Esophagus muscularis mucosa (tissue), 4 donors: ENCODE measurements at regions not wholly inside any gene's neighbourhood (a gene's known extent, or its start where the extent isn't known, plus 50 kb on each side); places are given as distances from the start of the nearest gene placed in this dataset.

Source experiments
- DNase-seq: peaks from one replicate; pipeline ENCODE4 v3.0.0-alpha.2; 2017; ENCODE audit errors: extremely low spot score
- H3K27ac ChIP-seq, 4 donors: fragments of 200-600 bp; sonication (generic); replicated peaks in 1 of 4; 1 replicate in 3 of 4; 2 replicates in 1 of 4; pipeline ENCODE4 v1.5.1; 2016 to 2019; ENCODE audit warnings: mild to moderate bottlenecking in 1 of 4
- H3K27me3 ChIP-seq, 4 donors: fragments of 200-600 bp; sonication (generic); one replicate each; pipeline versions ENCODE4 v1.5.1 to v1.6.0; 2016 to 2019
- H3K36me3 ChIP-seq, 4 donors: fragments of 200-600 bp; sonication (generic); one replicate each; pipeline ENCODE4 v1.5.1; 2016 to 2019
- H3K4me1 ChIP-seq, 4 donors: fragments of 200-600 bp; sonication (generic); one replicate each; pipeline ENCODE4 v1.5.1; 2016 to 2019
- H3K4me3 ChIP-seq, 4 donors: fragments of 200-600 bp; sonication (generic); 1 replicate in 2 of 4; 2 replicates in 2 of 4; pipeline ENCODE4 v1.5.1; 2016 to 2019; ENCODE audit warnings: mild to moderate bottlenecking in 4 of 4, moderate library complexity in 1 of 4
- H3K9me3 ChIP-seq, 4 donors: fragments of 200-600 bp; sonication (generic); 1 replicate in 3 of 4; 2 replicates in 1 of 4; pipeline ENCODE4 v1.5.1; 2016 to 2019
- EP300 ChIP-seq: sonication (generic); formaldehyde crosslinking; IDR thresholded peaks from one replicate; pipeline ENCODE4 v1.6.1; 2017; ENCODE audit warnings: antibody characterized with exemption
- POLR2A ChIP-seq: fragments of 450-650 bp; IDR thresholded peaks from one replicate; pipeline ENCODE4 v1.6.1; 2017; ENCODE audit warnings: antibody characterized with exemption, moderate library complexity, mild to moderate bottlenecking, low read depth
- POLR2AphosphoS5 ChIP-seq, 2 donors: sonication (generic); formaldehyde crosslinking; IDR thresholded peaks; one replicate each; pipeline ENCODE4 v1.6.1; 2017; ENCODE audit warnings: antibody characterized with exemption in 2 of 2
- WGBS: methylation state at CpG from one replicate; pipeline ENCODE4 v1.1.5; 2018; 5-methylcytosine and 5-hydroxymethylcytosine counted together
- intact Hi-C: fragments of 100-400 bp; cut with DNase I; formaldehyde crosslinking; loops from one replicate; pipeline ENCODE4 v1.15.1; 2023
- TF ChIP-seq, protein P1 (sequence below), 3 experiments: fragments of 200-600 bp in 2 of 3; fragments of 450-650 bp in 1 of 3; sonication (generic) in 2 of 3; IDR thresholded peaks; one replicate each; pipeline ENCODE4 v1.5.1; 2017 to 2019; ENCODE audit warnings: antibody characterized with exemption in 3 of 3, mild to moderate bottlenecking in 2 of 3, moderate library complexity in 1 of 3

DNA sequence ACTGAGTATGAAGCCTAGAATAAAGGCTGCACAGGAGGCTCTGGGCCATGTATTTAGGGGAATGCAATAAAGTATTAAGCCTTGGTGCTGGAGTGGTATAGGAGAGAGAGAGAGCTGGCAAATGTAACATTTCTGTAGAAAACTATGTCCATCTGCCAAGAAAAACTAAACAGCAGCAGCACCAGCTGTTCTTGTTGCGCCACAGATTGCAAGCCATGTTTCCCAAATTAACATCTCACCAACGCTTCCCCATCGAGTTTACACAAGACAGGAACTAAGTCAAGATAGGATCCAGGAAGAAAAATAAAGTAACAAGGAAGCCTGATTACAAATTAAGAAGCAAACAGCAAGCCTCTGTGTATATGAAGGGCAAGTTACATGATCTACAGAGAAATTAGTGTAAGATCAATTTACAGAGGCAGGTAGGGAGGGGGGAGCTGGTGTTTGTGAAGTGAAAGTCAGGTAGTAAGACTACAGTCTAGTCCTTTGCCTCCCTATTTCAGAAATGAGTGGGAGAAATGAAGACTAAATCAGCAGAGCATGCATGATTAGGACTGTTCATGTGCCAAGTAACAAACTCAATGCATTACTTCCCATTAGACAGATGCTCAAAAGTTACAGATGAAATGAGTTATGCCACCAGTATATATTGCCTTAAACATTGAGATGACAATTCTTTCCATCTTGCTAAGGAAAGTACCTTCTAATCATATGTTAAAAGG, 900.5 kb downstream of the EPHA3 start:
- Histone ChIP-seq H3K36me3 (no peaks in the 10 kb centered on the region), H3K4me3 (no peak overlapping the region), H3K4me1 (peaks cover 0 to 33% (median 23%) of the 10 kb centered on the region in 4 donors), H3K27ac (no peak overlapping the region), H3K9me3 (no peaks in the 10 kb centered on the region), H3K27me3 (no peaks in the 10 kb centered on the region)
- no peak for DNase-seq
- TF ChIP-seq POLR2AphosphoS5 (IDR thresholded peaks at IDR 0.05) (no peak), EP300 (no peak), POLR2A (no peak)
- TF ChIP-seq, protein P1, sequence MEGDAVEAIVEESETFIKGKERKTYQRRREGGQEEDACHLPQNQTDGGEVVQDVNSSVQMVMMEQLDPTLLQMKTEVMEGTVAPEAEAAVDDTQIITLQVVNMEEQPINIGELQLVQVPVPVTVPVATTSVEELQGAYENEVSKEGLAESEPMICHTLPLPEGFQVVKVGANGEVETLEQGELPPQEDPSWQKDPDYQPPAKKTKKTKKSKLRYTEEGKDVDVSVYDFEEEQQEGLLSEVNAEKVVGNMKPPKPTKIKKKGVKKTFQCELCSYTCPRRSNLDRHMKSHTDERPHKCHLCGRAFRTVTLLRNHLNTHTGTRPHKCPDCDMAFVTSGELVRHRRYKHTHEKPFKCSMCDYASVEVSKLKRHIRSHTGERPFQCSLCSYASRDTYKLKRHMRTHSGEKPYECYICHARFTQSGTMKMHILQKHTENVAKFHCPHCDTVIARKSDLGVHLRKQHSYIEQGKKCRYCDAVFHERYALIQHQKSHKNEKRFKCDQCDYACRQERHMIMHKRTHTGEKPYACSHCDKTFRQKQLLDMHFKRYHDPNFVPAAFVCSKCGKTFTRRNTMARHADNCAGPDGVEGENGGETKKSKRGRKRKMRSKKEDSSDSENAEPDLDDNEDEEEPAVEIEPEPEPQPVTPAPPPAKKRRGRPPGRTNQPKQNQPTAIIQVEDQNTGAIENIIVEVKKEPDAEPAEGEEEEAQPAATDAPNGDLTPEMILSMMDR (IDR thresholded peaks at IDR 0.05), result no peak
- 34% methylated on average over 3 of the region's 3 CpGs for WGBS
- intact Hi-C loops, result no loop called here

DNA sequence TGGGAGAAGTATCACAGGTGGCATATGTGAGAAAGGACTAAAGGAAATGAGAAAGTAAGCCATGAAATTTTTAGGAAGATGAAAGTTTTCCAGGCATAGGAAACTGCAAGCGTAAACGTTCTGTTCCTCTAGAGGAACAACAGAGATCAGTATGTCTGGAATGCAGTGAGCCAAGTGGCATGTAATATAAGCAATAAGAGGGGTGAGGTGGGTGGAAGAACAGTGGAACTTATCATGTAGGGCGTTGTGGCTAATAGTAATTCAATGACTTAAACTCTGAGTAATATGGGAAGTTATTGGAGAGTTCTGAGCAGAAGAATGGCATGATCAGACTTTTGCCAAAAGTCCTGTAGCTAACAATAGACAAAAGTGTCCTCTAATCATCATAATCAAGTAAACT, 902.9 kb downstream of the EPHA3 start:
- DNase-seq, result no peak
- TF ChIP-seq, protein P1 (IDR thresholded peaks at IDR 0.05), result no peak
- TF ChIP-seq POLR2A (no peak), EP300 (no peak), POLR2AphosphoS5 (IDR thresholded peaks at IDR 0.05) (no peak)
- H3K27me3 ChIP-seq, result no peaks in the 10 kb centered on the region
- peak overlapping the region in 1 of 4 donors; percentile 33 for H3K27ac ChIP-seq
- WGBS, result 31% methylated on average over 3 of the region's 3 CpGs
- no peak overlapping the region for H3K4me3 ChIP-seq
- intact Hi-C loops, result no loop called here
- H3K4me1 ChIP-seq, result peaks cover 0 to 33% (median 23%) of the 10 kb centered on the region in 4 donors
- no peaks in the 10 kb centered on the region for H3K9me3 ChIP-seq
- no peaks in the 10 kb centered on the region for H3K36me3 ChIP-seq

DNA sequence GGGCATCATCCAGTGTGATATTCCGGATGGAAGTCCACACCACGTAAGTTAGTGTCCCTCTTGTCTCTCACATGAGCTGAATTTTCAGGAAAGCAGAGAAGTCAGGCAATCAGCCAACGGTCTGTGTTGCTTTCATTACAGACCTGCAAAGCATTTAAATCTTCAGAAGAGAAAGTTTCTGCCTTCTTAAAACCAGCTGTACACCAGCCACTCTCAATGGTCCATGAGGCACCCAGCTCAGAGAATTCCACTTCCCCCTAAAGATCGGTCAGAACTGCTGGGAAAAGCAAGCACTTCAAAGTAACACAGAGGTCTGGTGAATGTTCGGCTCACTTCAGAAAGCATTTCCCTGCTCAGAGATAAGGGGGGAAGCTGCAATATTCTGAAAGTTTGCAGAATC, 903.7 kb downstream of the EPHA3 start:
- no peaks in the 10 kb centered on the region for H3K36me3 ChIP-seq
- H3K27ac ChIP-seq, result peak overlapping the region in 2 of 4 donors; percentile 33 to 47
- WGBS, result 14% methylated on average over 5 of the region's 5 CpGs
- DNase-seq, result no peak
- intact Hi-C loops, result no loop called here
- peaks cover 0 to 33% (median 23%) of the 10 kb centered on the region in 4 donors for H3K4me1 ChIP-seq
- H3K4me3 ChIP-seq, result no peak overlapping the region
- H3K9me3 ChIP-seq, result no peaks in the 10 kb centered on the region
- TF ChIP-seq EP300 (no peak), POLR2AphosphoS5 (IDR thresholded peaks at IDR 0.05) (no peak), POLR2A (no peak)
- TF ChIP-seq, protein P1 (IDR thresholded peaks at IDR 0.05), result no peak
- H3K27me3 ChIP-seq, result no peaks in the 10 kb centered on the region

DNA sequence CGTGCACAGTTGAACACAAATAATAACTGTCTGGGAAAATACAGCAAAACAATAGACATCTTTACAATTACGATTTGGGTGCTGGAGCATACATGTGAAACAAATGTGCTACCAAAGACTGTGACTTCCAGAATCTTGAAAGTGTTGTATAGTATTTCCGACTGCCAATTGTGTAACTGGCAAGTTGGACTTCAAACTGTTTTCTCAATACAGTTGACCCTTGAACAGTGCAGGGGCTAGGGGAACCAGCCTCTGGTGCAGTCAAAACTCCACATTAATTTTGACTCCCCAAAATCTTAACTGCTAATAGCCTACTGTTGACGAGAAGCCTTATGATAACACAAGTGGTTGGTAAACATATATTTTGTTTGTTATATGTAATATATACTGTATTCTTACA, 904.2 kb downstream of the EPHA3 start:
- H3K9me3 ChIP-seq, result no peaks in the 10 kb centered on the region
- no peaks in the 10 kb centered on the region for H3K27me3 ChIP-seq
- no peaks in the 10 kb centered on the region for H3K36me3 ChIP-seq
- H3K4me1 ChIP-seq, result peaks cover 0 to 33% (median 23%) of the 10 kb centered on the region in 4 donors
- TF ChIP-seq EP300 (no peak), POLR2A (no peak), POLR2AphosphoS5 (IDR thresholded peaks at IDR 0.05) (no peak)
- TF ChIP-seq, protein P1 (IDR thresholded peaks at IDR 0.05), result no peak
- H3K27ac ChIP-seq, result peak overlapping the region in 1 of 4 donors; percentile 47
- intact Hi-C loops, result no loop called here
- WGBS, result 63% methylated on average over 4 of the region's 4 CpGs
- no peak overlapping the region for H3K4me3 ChIP-seq
- no peak for DNase-seq

DNA sequence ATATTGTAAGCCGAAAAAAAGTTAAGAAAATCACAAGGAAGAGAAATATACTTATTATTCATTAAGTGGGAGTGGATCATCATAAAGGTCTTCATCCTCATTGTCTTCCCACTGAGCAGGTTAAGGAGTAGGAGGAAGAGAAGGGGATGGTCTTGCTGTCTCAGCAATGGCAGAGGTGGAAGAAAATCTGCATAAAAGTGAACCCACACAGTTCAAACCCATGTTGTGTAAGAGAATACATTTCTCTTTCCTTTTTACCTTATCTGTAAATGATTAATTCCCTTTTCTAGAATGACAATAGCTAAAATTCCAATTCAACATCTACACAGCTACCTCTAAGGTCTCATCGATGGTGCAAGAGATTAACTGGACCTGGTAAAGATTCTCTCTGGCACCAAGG, 904.6 kb downstream of the EPHA3 start:
- WGBS, result 91% methylated on average over 2 of the region's 2 CpGs
- Histone ChIP-seq H3K27ac (no peak overlapping the region), H3K4me1 (peaks cover 0 to 32% (median 23%) of the 10 kb centered on the region in 4 donors), H3K4me3 (no peak overlapping the region), H3K36me3 (no peaks in the 10 kb centered on the region), H3K9me3 (no peaks in the 10 kb centered on the region), H3K27me3 (no peaks in the 10 kb centered on the region)
- DNase-seq, result no peak
- intact Hi-C loops, result no loop called here
- TF ChIP-seq POLR2A (no peak), POLR2AphosphoS5 (IDR thresholded peaks at IDR 0.05) (no peak), EP300 (no peak)
- TF ChIP-seq, protein P1 (IDR thresholded peaks at IDR 0.05), result no peak
